HG02973 (cell line): ENCODE measurements at regions not wholly inside any gene's neighbourhood (a gene's known extent, or its start where the extent isn't known, plus 50 kb on each side); places are given as distances from the start of the nearest gene placed in this dataset.
"Not testable (repeated sequence)": the region's sequence is repeated elsewhere in the genome, so short reads cannot be mapped to it uniquely, and the experiment has no call there.

Experiments
- ATAC-seq: cut with Tn5 transposase; IDR thresholded peaks from one replicate; pipeline ENCODE4 v1.9.1; 2021; ENCODE audit warnings: moderate library complexity; ENCODE audit not compliant: unreplicated experiment

DNA sequence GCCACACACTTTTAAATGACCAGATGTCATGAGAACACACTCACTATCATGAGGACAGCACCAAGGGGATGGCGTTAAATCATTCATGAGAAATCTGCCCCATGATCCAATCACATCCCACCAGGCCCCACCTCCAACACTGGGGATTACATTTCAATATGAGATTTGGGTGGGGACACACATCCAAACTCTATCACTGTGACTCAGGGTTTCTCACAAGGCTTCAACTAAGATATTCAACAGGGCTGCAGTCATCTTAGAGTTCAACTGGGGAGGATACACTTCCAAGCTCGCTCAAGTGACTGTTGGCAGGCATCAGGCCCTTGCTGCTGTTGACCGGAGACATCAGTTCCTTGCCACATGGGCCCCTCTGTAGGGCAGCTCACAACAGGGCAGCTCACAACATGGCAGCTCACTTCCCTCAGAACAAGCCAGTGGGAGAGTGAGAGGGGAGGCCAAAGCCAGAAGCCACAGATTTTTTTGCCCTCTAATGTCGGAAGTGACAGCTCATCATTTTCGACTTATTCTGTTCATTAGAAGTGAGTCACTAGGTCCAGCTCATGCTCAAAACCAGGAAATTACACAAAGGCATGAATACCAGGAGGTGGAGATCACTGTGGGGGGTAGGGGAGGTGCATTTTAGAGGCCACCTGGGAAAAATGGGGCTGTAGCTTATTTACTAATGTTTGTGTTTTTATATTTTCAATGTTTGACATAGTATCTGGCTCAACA lies 50.8 kb upstream of the PTHLH start:
- no peak for ATAC-seq

DNA sequence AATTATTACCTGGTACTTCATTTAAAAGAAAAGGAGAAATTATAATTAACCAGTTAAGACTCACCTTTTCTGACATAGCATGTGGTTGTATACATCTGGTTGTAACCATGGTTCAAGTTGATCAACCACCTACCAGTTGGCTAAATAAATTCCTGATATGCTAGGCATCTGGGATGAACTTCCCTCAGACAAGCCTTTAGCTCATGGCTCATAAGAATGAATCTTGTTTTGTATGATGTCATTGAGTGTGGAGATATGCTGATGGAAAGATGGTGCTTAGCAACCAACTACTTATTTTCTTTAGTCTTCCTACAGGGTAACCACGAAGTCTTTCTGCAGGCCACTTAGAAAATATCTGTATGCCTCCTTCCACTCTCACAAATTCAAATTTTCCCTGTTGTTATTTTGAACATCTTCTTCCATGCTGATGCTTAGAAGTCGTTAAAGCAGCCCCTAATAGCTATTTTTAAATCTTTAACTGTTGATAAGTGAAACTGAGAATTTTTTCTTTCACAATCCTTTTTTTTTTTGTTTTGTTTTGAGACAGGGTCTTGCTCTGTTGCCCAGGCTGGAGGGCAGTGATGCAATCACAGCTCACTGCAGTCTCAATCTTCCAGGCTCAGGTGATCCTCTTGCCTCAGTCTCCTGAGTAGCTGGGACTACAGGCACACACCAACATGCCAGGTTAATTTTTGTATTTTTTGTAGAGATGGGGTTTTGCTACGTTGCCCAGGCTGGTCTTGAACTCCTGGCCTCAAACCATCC lies 51.9 kb upstream of the PTHLH start:
- ATAC-seq, result no peak

DNA sequence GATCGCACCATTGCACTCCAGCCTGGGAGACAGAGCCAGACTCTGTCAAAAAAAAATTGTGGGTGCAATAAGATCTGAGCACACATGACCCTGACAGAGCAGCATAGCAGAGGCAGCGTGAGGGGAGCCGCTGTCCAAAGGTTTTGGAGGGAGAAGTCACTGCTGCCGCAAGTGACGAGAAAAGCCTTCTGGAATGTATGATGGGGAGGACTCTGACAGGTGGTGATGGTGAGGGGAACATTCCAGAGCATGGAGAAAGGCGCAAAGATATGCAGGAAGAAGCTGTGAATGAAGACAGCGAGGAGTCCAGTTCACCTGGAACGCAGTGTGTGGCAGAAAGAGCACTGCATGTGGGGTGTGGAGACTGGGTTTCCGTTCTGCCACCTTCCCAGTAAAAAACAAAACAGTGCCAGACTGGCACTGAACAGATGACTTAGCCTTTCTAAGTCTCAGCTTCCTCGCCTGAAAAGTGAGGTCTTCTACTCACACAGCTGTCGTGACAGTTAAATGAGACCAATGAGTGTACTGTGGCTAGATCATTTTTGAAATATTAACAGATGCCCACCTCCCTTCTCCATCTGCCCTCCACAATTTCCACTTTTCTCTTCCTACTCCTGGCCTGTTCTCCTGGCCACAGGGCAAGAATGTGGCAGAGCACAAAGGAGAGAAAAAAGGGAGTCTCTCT lies 53.4 kb upstream of the PTHLH start:
- no peak for ATAC-seq

DNA sequence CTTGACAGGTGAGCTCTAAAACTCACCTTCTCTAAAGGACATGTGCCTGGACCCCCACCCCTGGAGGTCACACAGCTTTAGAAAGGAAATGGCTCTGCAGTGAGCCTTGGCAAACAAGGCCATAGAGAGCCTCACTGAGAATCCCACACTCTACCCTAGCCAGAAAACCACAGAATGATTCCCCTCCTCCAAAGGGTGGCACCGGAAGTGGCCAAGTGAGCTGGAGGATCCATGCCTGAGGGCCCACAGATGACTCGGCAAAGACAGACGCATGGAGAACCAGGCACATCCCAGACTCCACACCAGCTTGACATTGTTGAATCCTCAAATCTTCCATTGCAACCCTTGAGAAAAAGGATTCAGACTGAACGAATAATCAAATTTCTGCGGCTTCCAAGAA lies 54.2 kb upstream of the PTHLH start:
- ATAC-seq, result no peak

DNA sequence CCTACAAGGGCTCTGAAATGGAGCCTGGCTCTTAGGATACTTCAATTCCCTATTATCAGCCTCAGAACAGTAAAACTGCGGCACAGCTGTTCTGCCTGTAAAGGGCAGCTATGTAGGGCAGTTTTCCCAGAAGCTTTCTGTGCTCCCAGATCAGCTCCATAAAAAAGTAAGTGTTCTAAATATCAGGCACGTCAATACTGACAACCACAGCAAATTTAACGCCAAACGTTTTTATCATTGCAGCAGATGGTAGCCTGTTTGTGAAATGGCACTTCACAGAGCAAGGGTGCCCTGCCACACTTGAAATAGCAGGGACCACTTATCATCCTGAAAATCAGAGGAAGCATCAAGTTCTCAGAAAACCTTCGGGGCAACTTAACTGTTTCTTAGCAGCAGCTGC lies 54.8 kb upstream of the PTHLH start:
- no peak for ATAC-seq

DNA sequence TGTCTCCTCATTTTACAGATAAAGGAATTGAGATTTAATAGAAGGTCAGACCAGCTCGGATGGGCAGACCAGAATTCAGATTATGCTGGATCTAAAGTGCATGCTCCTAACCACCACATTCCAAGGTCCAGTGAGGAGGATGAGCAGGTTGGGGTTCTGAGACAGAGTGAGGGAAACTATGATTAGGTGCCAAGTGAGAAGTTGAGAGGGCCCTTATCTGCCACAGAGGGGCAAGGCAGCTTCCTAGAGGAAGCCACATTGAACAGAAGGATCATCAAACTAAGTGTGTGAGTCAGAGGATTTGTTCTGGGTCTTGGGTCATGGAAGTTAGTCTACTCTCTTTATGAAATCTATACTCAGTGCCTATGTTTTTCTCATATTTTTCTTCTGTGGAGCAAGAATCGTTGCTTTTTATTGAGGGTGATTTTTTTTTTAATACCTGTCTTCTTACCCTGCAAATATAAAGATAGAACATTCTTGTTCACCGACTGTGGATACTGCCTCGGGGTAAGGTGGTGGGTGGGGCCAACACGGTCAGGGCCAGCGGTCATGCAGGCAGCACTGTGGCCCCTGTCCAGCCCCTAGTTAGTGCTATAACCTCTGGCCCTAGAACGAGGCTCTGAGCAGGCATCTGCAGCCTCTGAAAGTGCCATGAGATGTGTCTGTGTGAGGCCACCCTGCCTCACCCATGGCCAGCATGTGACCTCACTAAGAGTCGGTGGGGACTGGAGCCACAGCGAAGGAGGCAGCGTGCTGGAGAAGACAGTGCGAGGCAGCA lies 55.6 kb upstream of the PTHLH start:
- no peak for ATAC-seq

DNA sequence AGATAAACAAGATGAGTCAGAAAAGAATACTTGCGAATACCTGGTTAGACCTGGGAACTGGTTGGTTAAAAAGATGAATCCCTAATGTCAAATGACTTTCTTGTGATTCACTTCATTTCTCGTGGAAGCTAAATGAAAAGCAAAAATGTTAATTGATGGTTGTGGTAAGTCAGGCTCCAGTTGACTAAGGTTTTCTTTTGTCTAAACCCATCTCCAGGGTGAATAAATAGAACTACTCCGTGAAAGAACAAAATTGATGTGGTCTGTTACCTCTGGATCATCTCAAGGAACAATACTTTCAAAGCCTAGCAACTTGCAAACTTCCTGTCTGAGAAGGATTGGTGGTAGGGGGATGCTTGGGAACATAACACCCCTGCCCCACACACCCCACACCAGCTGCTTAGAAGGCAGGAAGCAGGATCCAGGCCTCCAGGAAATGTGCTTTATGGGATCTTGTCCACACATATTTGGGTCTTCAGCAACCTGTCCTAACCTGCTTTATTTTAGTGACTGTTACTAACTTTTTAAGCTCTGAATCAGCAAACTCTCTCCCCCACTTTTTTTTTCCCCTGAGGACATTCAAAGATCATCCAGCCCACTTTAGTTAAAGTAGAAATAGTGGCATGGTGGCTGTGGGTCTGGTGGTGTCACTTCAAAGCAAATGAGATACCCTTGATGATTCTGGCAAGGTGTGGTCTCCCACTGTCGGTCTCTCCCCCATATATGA lies 60.4 kb upstream of the PTHLH start:
- no peak for ATAC-seq

DNA sequence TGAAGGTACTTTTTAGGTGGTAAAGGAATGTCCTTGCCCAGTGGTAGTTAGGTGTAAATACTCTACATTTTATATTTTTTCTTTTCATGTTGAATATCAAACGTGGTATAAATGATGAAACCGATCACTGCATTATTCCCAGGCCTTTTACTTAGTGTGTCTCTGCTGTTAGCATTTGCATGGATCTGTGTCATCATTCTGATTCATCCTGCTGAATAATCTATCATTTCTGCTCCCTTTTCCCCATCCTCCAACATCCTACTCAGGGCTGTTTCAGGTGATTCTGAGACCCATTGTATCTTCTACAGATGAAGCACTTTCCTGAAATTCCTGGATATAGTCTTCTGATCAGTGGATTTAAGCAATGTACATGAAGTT lies 61.0 kb upstream of the PTHLH start:
- no peak for ATAC-seq

DNA sequence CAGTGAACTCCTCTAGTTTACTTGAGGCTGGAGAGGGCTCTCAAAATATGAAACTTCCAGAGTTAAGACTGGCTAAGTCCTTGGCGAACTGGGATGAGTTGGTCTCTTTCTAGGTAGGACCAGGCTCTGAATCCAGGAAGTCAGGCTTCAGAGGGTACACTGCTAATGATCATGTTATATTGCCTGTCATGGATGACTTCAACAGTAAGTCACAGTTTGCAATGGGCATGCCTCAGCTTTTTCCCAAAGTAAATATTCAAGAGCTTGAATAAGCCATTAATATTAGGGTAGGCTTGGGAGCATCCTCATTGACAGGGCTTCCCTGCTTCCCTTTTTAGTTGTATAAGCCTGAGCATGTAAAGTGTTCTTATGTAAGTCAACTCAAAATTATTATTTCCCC lies 61.7 kb upstream of the PTHLH start:
- no peak for ATAC-seq

DNA sequence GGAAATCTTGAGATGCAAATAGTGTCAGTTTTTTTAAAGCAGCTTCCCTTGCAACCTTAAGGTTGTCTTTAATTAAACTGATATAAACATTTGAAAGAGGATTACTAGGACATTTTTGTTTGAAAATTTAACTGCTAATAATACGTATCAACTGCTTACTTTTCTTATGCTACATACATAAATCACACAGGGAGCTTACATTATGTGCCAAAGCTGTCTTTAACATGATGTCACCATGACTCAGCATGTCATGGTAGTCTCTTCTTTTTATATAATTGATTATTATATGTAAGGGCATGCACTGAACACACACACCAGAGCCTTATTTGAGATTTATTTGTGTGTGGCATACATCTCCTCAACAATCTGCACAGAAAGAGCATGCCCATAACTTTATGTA lies 63.0 kb upstream of the PTHLH start:
- ATAC-seq, result no peak

DNA sequence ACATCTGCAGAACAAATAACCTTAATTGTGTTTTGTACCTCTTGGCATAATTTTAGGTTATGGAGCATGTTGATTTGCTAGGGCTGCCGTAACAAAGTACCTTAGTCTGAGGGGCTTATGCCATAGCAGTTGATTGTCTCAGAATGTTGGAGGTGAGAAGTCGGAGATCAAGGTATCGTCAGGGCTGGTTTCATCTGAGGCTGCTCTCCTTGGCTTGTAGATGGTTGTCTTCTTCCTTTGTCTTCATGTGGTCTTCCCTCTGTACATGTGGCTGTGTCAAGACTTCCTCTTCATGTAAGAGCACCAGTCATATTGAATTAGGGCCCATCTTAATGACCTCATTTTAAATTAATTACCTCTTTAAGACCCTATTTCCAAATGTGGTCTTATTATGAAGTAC lies 64.4 kb upstream of the PTHLH start:
- ATAC-seq, result no peak

DNA sequence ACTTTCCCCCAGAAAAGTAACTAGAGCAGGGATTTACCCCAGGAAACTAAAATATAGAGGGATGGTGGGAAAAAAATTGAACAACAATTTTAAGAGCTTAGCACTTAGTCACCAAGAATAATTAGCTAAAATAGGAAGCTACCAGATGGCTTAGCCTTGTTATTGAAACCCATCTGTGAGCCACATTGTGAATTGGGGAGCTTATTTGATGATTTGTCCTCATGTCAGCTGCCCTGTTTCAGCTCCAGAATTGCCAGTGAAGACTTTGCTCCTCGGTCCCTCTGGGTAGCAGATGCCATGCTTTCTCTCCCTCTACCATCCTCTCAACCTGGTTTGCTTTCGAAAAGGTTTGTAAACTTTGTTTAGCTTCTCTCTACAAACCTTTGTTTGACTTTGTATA lies 67.7 kb upstream of the PTHLH start:
- ATAC-seq, result no peak

DNA sequence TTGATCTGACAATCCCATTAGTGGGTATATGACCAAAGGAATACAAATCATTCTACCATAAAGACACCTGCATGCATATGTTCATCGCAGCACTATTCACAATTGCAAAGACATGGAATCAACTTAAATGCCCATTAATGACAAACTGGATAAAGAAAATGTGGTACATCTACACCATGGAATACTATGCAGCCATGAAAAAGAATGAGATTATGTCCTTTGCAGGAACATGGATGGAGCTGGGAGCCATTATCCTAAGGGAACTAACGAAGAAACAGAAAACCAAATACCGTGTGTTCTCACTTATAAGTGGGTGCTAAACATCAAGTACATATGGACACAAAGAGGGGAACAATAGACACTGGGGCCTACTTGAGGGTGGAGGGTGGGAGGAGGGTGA lies 74.1 kb upstream of the PTHLH start:
- ATAC-seq, result not testable (repeated sequence)

DNA sequence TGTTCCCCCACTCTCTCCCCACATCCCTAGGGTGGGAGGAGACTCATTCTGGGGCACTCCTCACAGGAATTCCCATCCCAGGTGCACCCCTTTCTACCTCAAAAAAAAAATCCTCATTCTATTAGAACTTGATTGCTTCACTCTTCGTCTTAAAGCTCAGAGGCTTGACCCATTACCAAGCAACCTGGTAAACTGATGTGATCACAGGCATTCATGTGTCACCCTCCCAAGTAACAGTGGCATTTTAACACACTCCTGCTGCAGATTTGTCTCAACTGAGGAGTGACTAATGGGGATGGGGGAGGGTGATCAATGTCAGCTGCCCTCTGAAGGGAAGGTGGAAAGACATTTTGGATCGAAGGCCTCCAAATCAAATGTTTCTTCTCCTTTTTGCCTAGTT lies 78.1 kb upstream of the PTHLH start:
- ATAC-seq, result no peak

DNA sequence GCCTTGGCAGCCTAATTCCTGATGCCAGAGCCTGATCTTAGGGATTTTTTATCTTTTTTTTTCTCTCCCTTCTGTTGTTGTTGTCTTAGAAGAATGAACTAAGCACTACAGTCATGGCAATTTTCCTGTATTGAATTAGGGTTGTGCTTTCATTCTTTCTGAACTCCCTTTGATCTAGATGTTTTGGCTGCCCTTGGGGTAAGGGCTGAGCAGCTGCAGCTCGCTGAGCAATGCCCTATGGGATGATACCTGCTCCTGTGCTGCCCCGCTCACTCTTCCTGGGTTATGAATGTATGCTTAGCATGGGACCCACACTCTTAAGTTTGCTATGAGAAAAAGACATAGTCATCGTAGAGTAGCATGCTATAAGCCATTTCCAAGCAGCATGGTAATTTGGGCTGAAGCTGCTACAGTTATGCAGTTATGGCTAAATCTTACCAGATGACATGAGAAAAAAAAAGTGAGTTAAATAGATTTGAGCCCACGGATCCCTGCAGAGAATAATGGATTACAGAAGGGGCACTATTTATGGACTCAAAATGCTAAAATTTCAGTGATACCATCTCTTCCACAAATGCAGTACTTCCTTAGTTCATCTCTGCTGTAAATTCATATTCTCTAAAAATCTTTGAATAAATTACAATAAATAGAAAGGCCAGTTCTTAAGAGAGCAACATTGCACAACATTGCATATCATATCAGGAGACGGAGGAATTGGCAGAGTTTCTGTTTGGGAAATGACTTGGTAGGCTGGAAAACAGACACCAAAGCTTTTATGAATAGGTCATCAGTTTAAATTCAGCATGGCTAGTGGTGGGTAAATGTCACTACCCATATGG lies 79.2 kb upstream of the PTHLH start:
- no peak for ATAC-seq

DNA sequence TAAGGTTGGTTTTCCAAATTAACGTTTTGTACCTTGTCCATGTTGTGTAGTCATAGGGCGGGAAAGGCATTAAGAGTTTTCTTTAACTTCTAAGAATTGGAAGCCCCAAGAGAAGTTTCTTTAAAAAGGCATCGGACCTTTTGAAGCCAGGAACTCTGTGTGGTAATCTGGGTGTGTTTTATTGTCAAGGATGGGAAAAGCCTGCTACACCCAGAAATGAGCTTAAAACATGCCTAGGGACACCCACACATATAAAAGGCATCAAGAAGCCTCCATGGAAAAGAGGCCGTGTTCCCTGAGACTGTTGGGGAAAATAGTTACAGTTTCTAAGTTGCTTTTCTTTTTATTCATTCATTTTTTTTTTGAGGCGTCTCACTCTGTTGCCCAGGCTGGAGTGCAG lies 81.0 kb upstream of the PTHLH start:
- no peak for ATAC-seq

DNA sequence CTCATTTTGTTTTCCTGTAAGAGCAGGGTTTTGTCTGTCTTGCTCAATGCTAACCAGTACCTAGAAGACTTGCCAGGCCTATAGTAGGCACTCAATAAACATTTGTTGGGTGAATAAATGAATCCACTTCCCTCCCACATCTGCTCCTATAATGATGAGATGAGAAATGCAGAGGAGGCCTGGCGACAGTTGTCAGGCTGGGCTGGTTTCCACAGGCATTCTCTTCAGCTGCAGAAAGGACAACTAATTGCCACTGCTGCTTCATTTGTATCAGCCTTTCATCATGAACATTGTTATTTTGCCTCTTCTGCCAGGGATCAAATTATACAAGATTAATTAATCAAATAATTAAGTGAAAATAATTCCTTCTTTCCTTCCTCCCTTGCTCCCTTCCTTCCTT lies 82.0 kb upstream of the PTHLH start:
- ATAC-seq, result no peak

DNA sequence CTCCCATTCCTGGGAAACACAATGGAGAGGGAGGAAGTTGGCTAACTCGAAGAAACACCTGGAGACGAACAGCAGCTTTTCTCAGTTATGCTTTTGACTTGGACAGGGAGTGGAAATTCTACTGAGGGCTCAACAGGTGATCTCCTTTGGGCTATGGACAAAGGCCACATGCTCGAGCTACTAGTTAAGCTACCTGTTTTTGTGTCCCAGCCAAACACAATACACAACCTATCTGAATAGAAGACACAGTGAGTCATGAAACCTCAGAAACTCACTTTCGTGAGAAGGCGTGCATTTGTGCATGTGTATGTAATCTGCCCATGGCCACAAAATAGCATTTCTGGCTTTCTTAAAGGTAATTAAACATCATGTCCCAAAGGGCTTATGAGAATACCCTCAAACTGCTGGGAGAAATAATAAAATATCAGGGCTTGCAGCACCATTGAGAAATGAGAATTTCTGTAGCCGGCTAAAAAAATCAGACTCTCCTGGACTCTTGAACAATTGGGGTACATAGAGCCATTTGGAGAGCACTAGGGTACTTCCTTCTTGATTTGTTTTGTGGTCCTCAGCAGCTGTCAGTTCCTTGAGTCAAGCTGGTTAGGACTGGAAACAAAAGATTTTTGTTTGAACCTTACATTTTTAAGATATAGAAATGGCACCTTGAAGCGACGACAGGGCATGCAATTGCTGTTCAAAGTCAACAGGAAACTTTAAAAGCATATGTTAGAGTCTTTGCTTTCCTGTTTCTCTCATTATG lies 85.5 kb upstream of the PTHLH start:
- no peak for ATAC-seq

DNA sequence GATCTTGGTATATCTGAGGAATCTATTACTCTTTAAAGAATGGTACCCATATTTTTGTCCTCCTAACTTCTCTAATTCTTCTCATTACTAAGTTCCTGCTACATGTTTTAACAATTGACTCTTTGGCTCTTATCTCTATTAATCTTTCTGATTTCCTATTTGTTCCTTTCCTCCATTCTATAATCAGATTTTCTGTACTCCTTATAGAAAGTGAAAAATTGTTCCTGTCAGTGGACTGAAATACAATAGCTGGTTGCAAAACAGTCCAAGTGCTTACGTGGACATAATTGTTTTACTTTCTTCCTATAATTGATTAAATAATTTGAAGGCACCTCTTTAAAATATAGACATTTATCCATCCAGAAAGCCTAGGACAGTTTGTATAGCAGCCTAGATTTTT lies 86.7 kb upstream of the PTHLH start:
- no peak for ATAC-seq
